ENCODE measurements at regions not wholly inside any gene's neighbourhood (a gene's known extent, or its start where the extent isn't known, plus 50 kb on each side); places are given as distances from the start of the nearest gene placed in this dataset.

DNA sequence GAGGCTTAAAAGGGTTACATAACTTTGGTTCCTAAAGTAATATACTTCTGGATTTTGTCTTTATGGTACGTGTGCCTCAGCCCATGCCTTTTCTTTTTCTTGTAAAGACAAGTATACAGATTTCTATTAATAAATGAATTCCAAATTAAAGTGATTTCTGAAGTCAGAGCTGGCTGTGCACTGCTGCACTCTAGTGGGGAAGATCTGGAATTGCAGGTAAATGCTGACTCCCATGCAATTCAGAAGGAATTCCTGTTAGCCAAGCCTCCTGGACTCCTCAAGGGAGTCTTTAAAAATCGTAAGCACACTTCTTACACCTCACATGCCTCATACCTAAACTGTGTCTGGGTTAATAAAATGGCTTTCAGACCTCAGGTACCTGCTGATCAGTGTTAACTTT is 118.4 kb upstream of the SLC7A1 start:
- TF ChIP-seq, protein P1, sequence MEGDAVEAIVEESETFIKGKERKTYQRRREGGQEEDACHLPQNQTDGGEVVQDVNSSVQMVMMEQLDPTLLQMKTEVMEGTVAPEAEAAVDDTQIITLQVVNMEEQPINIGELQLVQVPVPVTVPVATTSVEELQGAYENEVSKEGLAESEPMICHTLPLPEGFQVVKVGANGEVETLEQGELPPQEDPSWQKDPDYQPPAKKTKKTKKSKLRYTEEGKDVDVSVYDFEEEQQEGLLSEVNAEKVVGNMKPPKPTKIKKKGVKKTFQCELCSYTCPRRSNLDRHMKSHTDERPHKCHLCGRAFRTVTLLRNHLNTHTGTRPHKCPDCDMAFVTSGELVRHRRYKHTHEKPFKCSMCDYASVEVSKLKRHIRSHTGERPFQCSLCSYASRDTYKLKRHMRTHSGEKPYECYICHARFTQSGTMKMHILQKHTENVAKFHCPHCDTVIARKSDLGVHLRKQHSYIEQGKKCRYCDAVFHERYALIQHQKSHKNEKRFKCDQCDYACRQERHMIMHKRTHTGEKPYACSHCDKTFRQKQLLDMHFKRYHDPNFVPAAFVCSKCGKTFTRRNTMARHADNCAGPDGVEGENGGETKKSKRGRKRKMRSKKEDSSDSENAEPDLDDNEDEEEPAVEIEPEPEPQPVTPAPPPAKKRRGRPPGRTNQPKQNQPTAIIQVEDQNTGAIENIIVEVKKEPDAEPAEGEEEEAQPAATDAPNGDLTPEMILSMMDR (conservative IDR thresholded peaks at IDR 0.05; ENCODE audit: low read depth, low read length): peak; percentile 84

DNA sequence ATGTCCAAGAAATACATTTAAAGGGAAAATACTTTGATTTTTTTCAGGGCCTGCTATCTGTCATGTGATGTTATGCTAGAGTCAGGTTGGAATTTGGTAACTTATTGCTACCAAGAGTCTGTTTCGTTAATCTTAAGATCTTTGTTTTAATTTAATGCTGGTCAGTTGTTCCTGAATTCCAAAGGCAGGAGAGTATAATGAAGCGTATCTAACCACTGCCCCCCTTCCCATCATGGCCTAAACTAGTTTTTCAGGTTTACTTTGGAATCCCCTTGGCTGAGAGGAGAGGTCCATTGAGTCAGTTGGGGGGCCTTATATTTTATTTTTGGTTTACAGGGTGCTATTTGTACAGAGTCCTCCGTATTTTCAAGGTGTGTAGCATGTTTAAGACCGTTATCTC is 116.3 kb upstream of the SLC7A1 start:
- TF ChIP-seq, protein P1 (conservative IDR thresholded peaks at IDR 0.05; ENCODE audit: low read depth, low read length): no peak
- H3K4me3 ChIP-seq (ENCODE audit: low read length): no peak overlapping the region
- no peak for DNase-seq (ENCODE audit: low read depth)

More for the DNA sequence above, 118.4 kb upstream of the SLC7A1 start:
- H3K4me3 ChIP-seq (ENCODE audit: low read length): no peak overlapping the region
- no peak for DNase-seq (ENCODE audit: low read depth)

DNA sequence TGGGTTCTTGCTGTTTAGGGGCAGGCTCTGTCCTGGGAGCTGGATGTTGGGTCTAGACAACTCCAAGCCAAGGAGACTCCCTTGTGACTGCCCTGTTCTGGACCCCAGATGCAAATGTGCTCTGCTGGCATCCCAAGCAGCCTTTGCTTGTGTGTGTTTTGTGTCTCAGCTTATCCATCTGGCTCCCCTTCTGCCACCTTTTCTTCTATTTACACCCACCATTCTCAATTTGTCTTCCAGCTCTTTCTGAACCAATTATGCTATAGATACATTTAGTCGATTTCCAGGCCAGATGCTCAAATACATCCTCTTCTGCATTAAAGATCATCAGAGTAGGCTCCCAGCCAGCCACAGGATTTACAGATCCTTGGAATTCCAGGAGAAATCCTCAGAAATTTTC is 115.0 kb upstream of the SLC7A1 start:
- DNase-seq (ENCODE audit: low read depth): no peak
- no peak overlapping the region for H3K4me3 ChIP-seq (ENCODE audit: low read length)
- TF ChIP-seq, protein P1 (conservative IDR thresholded peaks at IDR 0.05; ENCODE audit: low read depth, low read length): no peak

DNA sequence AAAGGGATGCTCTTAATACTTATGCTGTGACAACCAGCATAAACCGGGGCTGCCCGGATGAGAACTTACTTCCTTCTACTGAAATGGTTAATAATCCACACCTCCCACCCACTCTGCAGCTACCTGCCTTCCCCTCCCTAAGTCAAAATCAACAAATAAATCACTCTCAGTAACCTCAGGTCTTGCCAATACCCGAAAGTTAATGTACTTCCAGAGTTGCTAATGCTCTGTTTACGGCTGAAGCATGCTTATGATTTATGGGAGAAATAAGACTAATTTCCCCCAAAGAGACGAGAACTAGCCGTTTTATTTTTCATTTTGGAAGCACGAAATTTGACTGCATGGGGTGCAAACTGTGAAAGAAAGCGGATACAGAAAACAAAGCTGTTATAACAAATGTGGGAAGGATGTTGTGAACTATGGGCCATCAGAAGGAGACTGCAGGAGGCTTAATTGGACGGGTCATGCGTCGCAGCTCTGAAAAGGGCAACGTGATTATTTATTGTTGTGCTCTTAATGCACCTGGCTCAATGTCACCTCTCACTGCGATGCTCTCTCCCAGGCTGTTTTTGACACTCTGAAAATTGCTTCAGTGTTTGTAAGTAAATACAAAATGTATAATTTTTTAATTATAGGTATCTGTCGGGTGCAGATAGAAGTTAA is 114.0 kb upstream of the SLC7A1 start:
- no peak overlapping the region for H3K4me3 ChIP-seq (ENCODE audit: low read length)
- DNase-seq (ENCODE audit: low read depth): no peak
- TF ChIP-seq, protein P1 (conservative IDR thresholded peaks at IDR 0.05; ENCODE audit: low read depth, low read length): no peak

DNA sequence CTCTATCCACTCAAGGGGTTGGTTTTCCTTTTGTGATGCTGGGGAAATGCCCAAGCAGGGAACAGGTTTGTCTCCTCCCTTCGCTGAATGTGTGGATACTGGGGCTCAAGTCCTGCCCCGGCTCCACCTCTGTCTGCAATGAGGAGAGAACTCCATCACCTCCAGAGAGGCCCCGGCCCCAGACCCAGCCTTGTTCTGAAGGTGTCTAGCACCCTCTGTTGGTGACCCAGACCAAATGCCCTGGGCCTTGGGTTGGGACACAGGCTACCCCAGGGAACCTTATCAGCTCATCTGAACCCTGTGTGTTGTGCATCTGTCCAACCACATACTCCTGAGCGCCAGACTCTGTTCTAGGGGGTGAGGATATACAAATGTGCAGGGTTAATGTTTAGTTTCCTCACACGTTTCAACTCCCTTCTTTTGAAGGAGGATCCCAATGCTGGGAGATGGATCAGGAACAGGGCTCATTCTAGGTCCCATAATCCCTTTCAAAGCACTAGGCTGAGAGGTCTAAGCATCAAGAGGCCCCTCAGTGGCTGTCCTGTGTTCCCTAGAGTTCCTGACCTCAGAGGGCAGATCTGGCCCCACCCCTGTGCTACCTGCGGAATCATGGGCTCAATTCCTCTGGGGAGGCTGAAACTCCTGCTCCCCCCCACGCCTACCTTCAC is 112.5 kb upstream of the SLC7A1 start:
- peak; percentile 16 for DNase-seq (ENCODE audit: low read depth)
- H3K4me3 ChIP-seq (ENCODE audit: low read length): no peak overlapping the region
- TF ChIP-seq, protein P1 (conservative IDR thresholded peaks at IDR 0.05; ENCODE audit: low read depth, low read length): peak; percentile 87

DNA sequence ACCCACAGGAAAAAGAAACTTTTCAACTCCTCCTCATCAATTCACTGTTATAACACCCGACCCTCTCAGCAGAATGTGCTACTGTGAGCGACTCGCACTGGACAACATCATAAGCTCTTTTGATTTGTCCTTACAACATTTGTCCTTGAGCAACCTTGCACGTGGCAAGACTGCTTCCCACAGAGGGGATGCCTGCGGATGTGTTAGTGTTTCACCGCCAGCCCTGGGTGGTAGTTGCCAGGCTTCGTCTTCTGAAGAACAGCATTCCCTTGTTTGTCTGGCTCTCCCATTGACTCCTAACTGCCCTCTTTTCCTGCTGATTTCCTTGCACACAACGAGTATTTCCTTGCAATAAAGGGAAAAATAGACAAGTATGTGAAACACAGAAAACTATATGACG is 111.4 kb upstream of the SLC7A1 start:
- H3K4me3 ChIP-seq (ENCODE audit: low read length): no peak overlapping the region
- TF ChIP-seq, protein P1 (conservative IDR thresholded peaks at IDR 0.05; ENCODE audit: low read depth, low read length): no peak
- DNase-seq (ENCODE audit: low read depth): no peak

DNA sequence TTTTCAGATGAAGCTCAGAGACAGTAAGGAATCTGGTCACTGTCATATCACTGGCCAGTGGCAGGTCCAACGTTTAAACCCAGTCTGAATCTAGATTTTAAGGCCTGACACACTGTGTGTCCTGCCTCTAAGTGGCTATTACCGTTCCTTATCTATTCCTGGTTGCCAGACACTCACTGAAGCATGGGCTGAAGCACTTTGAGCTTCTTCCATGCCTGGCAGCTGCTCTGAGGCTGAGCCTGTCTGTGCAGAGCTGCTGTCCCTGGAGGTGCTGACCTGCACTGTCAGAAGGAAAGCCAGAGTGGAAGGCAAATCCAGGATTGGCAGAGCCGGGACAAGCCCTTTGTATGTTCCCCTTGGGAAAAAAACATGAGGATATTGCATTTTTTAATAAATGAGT is 109.2 kb upstream of the SLC7A1 start:
- no peak overlapping the region for H3K4me3 ChIP-seq (ENCODE audit: low read length)
- TF ChIP-seq, protein P1 (conservative IDR thresholded peaks at IDR 0.05; ENCODE audit: low read depth, low read length): no peak
- no peak for DNase-seq (ENCODE audit: low read depth)
